GM18508 (cell line): ENCODE measurements at regions not wholly inside any gene's neighbourhood (a gene's known extent, or its start where the extent isn't known, plus 50 kb on each side); places are given as distances from the start of the nearest gene placed in this dataset.

Experiments used
- ATAC-seq: cut with Tn5 transposase; IDR thresholded peaks from one replicate; pipeline ENCODE4 v1.9.1; 2021; ENCODE audit warnings: moderate number of reproducible peaks; ENCODE audit not compliant: insufficient read depth, unreplicated experiment

DNA sequence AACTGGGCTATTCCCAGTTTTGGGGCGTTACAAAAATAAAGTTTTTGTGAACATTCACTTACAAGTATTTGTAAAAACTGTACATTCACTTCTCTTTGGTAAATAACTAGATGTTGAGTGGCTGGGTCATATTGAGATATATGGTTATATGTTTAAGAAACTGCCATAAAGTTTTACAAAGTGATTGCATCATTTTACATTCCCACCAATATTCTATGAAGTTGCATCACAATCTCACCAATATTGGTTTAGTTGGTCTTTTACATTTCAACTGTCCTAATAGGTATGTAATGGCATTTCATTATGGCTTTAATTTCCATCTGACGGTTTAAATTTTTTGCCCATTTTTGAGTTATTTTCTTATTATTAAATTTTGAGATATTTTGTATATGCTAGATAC lies 251.7 kb upstream of the GNAI1 start:
- ATAC-seq, result no peak

DNA sequence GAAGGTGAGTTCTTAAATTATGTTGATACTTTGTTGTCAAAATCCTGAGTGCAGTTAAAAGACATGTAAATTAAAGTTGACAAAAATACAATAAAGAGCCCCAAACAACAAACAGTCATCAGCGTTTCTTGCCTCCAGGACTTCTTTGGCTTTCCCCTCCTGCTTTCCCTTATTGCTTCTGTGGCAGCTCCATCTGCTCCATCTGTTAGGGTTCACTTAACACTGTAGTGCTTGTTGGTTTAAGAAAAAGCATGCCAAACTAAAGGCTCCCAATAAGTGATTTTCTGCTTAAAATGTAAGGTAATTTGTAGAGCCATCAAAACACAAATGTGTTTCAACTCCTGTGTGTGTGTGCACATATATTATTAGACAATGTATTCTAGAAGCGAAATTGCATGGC lies 254.3 kb upstream of the GNAI1 start:
- ATAC-seq, result no peak

DNA sequence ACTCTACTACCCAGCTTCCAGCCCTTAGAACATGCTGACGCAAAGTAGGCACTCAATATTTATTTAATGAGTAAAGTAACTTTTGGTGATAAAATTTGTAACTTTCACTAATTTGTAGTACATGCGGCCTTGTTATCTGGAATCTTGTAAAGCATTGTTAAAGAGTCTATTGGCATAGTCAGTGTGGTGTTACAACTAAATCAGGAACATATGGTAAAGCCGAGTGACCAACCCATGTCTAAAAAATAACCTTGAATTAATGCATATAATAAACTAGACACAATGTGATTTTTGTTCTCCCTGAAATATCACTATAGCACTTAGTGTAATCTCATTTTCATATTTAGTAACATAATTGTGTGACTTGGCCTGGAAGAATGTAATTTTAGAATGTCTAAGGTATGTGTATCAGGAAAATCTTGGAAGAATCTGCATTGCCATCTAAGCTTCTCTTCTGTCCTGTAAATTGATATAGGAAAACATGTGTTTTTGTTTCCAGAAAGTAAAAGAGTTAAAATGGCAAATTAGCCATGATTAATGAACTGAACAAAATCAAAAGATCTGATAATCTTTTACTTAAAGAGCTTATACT lies 256.7 kb upstream of the GNAI1 start:
- no peak for ATAC-seq

DNA sequence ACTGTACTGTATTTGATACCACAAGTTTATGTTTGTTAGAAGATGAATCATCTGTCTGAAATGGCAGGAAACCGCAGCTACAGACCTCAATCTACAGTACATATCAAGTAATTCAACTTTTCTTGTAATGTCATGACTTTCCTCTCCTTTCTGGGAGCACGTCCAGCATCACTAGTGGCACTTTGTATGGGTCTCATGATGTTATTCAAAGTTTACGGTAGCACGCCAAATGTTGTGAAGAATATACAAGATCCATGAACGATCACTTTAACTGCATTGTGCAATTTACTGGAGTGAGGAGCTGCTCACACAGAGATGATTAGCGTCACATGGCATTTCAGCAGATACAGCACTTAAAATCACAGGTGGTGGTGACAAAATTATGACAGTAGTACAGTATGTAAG lies 257.8 kb upstream of the GNAI1 start:
- no peak for ATAC-seq

DNA sequence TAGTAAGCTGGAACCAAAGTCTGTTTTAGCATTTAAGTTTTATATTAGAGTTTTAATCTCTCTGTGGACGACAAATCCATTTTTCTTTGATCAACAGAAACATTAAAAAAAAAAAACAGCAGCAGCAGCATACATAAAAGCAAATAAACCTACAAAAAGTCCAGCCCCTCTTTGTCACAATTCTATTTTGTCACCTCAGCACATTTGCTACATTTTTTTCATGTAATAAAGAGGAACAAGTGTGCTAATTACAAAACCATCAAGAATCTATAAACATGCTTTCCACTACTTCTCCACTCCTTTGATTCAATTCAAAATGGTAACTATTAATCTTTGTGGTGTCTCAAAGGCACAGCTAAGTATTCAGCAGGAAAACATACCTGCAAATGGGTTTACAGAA lies 259.8 kb upstream of the GNAI1 start:
- ATAC-seq, result no peak

DNA sequence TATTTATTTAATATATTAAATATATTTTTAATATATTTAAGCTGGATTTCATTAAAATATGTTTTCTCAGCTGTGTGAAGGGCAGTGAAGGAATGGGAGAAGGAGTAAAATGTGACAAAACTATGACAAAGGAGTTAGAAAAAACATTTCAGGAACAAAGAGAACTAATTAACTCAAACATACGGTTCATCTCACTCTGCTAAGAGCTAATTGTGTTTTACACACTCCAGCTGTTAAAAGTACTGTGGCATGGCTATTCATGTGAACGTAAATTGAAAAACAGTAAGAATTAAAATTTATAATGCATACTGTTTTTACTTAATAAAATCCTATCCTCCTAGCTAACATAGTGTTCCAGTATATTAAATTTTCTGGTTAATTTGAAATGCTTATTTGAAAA lies 262.5 kb upstream of the GNAI1 start:
- no peak for ATAC-seq

DNA sequence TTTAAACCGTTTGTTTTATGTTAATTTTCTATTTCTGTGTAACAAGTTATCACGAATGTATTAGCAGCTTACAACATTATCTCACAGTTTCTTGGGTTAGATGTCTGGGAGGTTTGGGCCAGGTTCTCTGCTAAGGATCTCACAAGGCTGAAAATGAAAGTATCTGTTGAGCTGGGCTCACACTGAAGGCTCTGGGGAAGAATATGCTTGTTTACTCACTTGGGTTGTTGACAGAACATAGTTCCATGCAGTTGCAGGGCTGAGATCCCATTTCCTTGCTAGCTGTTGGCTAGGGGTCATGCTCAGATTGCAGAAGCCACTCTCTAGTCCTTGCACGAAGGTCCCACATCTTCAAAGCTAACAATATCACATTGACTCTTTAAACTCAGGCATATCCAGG lies 266.6 kb upstream of the GNAI1 start:
- ATAC-seq, result no peak

DNA sequence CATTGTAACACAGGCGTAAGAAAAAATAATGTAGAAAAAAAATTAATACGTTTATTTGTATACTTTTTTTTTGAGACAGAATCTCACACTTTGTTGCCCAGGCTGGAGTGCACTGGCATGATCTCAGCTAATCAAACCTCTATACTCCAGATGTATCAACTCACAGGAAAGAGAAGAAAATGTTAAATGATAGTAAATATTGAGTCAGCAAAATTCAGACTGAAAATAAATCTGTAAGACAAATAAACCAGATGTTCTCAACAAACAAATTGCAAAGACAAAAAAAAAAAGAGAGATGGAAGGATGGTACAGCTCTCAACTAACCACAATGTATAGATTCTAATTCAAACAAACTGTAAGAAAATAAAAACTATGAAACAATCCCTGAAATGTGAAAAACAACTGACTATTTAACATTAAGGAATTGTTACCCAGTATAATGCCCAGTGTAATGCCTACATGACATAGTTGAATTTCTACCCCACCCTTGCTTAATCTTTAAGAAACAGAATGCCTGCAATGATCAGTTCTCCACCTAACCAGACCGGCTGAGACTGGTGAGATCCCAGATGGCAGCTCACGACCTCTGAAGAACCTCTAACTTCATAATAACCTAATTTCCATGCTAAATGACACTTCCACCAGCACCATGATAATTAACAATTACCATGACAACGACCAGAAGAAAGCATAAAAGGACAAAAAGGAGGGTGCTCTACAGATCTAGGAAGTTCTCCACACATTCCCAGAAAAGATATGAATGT lies 272.0 kb upstream of the GNAI1 start:
- ATAC-seq, result no peak

DNA sequence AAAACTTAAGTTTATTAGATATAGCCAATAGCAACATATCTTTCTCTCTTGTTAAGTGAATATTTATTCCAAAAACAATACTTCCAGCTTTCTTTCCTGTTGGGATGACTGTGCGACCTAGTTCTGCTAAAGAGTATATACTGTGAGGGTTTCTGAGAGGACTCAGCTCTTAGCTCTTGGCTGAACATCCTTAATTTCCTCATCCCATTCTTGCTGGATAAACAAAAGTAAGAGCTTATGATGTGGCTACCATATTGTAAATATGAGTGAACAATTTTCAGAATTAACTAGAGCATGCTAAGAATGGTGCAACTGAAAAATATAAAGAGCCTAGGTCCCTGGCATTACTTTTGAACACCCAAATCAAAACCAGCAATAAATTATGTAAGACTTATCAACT lies 279.5 kb upstream of the GNAI1 start:
- ATAC-seq, result no peak

DNA sequence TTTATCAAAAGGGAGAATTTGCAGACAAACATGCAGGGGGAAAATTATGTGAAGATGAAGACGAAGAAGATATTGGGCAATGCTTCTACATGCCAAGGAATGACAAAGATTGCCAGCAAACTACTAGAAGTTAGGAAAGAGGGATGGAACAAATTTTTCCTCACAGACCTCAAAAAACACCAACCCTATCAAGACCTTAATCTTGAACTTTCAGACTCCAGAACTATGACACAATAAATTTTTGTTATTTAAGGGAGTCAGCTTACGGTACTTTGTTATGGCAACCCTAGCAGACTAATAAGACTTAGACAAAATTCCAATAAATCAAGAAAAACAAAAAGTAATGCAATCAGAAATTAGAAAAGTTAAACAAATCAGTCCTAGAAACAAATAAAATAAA lies 280.0 kb upstream of the GNAI1 start:
- ATAC-seq, result no peak

DNA sequence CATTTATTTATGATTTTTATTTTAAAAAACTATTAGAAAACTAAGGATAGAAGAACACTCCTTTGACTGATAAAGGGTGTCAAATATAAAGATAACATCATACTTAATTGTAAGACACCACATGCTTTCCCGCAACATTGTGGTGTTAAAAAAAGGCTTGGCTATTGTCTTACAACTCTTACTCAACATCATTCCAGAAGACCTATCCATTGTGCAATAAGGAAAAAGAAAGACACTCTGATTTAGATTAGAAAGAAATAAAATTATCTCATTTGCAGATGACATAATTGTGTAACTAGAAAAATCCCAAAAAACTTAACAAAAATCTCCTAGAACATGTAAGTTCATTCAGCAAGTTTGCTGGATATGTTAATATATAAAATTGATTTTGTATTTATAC lies 296.7 kb upstream of the GNAI1 start:
- ATAC-seq, result no peak

DNA sequence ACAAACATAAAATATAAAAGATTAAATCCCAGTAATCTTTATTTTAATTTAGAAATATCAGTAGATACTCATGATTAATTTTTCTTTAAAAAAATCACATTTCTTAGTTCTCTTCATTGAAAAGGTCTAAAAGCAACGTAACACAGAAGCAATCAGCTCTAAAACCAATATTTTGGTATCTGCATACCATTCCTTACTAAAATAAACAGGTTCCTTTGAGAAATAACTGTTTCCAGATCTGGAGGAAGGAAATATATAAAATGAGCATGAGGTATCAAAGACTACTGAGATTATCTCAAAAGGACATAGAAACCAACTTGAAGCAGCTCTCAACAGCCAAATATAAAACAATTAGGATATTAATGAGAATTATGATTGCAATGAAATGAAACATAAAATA lies 301.0 kb upstream of the GNAI1 start:
- ATAC-seq, result no peak

DNA sequence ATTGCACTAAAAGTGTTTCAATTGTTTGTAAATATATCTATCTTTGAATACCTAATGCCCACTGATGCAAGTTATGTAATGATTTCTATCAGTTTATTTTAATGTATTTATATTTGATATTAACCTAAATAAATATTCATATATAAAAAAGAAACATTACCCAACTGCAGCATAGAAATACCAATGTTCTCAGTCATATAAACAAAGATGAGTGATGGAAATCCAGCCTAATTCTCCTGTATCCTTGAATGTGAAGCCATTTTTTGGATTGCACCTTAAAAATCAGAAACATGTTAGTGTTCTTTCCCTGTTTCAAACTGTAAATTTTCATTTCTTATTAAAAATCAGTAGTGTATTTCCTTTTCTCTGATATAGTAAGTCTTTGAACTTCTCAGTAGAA lies 305.8 kb upstream of the GNAI1 start:
- ATAC-seq, result no peak

DNA sequence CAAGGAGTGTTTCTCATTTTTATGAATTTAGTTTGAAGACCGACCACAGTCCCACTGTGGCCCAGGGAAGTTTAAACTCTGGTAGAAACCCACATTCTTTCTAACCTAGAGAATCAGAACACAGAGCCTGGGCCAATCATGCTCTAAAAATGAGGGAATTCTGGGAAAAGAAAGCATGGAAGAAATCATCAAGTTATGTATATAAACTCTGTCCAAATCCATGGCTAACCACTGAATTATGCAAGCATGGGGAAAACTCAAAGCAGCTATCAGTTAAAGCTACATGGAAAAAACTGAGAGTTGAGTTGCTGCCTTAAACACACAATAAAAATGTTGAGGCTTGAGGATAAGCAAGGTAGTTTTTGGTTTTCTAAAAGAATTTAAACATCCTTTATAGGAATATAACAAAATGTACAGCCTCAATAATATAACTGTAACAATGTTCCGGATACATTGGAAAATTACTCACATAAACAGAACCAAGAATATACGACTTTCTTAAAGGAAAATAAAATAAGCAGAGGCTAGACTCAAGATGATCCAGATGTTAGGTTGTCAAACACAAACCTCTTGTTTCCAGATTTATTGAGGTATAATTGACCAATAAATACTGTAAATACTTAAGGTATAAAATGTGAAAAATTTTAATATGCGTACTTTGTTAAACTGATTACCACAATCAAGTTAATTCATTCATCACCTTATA lies 311.2 kb upstream of the GNAI1 start:
- ATAC-seq, result no peak

DNA sequence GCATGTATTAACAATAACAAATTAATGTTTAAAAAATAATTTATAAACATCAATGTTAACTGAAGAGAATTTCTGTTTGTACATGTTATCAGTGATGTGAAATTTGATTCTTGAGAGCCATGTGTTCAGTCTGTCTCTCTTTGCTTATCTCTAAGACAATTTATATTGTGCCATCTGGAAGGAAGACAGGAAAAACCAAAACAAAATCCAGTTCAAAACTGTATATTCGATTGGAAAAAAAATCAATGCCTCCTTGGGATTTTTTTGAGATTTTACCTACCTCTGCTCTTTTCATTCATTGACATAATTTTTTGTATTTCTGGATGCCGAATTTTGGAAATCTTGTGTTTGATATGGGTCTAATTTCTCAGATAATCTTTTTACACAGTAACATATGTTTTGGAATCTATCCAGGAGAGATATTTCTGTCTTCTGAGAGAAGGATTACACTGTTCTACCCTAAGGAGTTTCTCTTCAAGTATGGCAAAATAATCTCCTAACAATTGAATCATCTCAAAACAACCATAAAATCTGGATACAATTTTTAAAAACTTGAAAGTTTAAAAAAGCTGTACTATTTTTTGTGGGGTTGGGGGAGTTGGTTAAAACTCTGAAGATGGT lies 311.9 kb upstream of the GNAI1 start:
- no peak for ATAC-seq

DNA sequence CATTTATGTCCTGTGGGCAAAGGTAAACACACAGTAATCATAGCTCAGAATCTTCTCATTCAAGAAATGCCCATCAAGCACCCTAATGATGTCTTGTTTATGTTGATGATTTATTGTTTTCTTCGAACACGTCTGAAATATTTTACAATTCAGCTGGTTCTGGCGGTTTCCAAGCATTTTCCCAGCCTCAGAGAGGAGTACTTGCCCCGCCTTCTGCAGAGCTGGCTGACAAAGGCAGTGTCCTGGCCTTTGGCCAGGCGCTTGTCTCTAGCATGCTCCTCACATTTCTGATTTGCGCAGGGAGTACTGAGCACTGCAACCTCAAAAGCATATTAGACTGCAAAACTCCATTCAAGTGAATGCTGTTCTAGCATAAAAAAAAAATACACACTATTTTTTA lies 314.2 kb upstream of the GNAI1 start:
- no peak for ATAC-seq

DNA sequence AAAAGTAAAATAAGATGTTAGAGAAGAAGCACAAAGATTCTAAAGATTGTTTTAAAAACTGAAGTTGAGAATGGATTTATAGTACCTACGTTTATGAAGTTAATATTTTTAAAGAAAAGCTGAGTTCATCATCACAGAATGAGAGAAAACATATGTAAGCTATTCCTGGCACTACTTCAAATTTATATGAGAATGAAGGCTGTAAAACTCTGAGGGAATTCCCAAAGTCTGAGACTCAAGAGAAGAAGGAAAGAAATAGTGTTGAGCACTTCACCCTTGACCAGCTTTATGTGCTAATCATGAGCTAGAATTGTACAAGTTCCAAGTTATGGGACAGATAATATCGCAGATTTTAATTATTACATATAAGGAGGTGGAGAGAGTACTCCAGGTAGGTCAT lies 323.7 kb upstream of the GNAI1 start:
- no peak for ATAC-seq

DNA sequence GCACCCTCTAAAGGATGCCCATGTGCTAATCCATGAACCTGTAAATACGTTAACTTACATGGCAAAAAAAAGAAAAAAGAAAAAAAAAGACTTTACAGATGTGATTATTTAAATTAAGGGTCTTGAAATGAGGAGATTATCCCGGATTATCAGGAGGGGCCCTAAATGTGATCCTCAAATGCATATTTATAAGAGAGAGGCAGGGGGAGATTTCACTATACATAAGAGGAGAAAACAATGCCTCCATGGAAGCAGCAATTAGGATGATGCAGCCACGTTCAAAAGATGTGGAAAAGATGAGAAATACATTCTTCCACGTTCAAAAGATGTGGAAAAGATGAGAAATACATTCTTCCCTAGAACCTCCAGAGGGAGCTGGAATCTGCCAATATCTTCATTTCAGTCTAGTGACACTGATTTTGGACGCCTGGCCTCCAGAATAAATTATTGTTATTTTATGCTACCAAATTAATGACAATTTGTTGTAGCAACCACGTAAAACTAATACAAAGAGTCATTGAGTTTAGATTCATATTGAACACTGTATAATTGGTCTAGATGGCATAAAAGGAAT lies 328.4 kb upstream of the GNAI1 start:
- ATAC-seq, result no peak

DNA sequence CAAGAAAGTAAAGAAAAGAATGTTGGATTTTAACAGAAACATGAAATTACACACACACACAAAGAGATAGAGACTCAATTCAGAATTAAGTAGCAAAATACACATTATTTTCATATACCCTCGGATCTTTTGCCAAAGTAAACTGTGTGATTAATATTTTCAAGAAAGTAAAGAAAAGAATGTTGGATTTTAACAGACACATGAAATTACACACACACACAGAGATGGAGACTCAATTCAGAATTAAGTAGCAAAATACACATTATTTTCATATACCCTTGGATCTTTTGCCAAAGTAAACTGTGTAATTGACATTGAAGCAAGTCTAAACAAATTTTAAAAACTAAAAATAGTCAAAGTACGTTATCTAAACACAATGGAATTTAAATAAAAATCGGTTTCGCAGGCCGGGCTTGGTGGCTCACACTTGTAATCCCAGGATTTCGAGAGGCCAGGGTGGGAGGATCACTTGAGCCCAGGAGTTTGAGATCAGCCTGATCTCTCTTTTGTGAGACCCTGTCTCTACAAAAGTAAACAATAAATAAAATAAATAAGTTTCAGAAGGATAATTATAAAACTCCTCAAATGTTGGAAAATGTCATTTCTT lies 337.3 kb upstream of the MAGI2 start:
- ATAC-seq, result no peak

DNA sequence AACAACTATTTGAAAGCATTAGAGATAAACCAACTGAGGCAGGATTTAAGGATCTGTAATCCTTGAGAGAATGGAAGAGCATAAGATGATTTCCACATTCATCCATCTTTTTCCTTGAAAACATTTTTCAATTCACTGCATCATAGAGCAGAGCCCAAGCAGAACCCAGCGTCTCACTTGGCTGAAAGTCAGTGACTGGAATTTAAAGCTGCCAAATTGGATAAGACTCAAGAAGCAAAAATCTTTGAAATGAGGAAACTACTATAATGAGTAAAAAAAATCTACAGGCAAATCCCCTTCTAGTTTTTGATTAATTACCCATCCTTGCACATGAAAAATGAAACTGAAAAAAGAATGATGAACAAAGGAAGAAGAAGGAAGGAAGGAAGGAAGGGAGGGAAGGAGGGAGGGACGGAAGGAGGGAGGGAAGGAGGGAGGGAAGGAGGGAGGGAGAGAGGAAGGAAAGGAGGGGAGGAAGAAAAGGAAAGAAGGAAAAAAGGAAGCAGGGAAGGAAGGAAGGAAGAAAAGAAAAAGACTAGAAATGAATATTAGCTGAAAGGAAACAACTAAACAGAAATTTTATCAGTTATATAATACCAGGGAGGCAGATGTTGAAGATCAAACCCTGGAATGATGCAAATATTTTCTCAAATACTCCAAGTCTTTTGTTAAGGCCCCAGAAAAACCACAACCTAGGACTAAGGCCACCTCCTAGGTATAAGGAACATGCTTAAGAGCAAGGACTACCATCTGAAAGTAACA lies 336.3 kb upstream of the MAGI2 start:
- ATAC-seq, result no peak
